Astrocyte of the cerebellum (primary cell): ENCODE measurements at regions not wholly inside any gene's neighbourhood (a gene's known extent, or its start where the extent isn't known, plus 50 kb on each side); places are given as distances from the start of the nearest gene placed in this dataset.

ENCODE experiments used
- DNase-seq: peaks from one replicate; pipeline ENCODE4 v3.0.0-alpha.2; 2011; ENCODE audit warnings: low read depth
- H3K4me3 ChIP-seq: 2 replicates; pipeline ENCODE4 v1.5.1; 2011; ENCODE audit warnings: mild to moderate bottlenecking, low read depth, low read length, moderate library complexity
- CTCF ChIP-seq: IDR thresholded peaks from 2 replicates; pipeline ENCODE4 v1.5.1; 2012; ENCODE audit warnings: low read length, low read depth, moderate library complexity, mild to moderate bottlenecking; ENCODE audit errors: missing control alignments
- in situ Hi-C: cut with HindIII; loops from 2 replicates; pipeline ENCODE4 v1.10.0; 2017; ENCODE audit warnings: low sequenced_read_pairs

- H3K4me3 ChIP-seq, result no peak overlapping the region
- in situ Hi-C loops, result no loop called here
- no peak for DNase-seq
- TF ChIP-seq CTCF, result no peak
Measured at GRCh38 chr1:222256058-222256457, 291.8 kb downstream of the HHIPL2 start.

- no peak for DNase-seq
- no peak overlapping the region for H3K4me3 ChIP-seq
- in situ Hi-C loops, result no loop called here
- no peak for TF ChIP-seq CTCF
Measured at GRCh38 chr1:222252788-222253187, 295.1 kb downstream of the HHIPL2 start.

GRCh38 chr1:222251847-222252246 is 296.1 kb downstream of the HHIPL2 start:
- in situ Hi-C loops, result no loop called here
- no peak for DNase-seq
- no peak for TF ChIP-seq CTCF
- H3K4me3 ChIP-seq, result no peak overlapping the region

GRCh38 chr1:222250376-222250775 is 297.5 kb downstream of the HHIPL2 start:
- no peak for TF ChIP-seq CTCF
- no peak overlapping the region for H3K4me3 ChIP-seq
- in situ Hi-C loops, result no loop called here
- no peak for DNase-seq

- H3K4me3 ChIP-seq, result no peak overlapping the region
- in situ Hi-C loops, result no loop called here
- no peak for TF ChIP-seq CTCF
- DNase-seq, result no peak
Measured at GRCh38 chr1:222247811-222248310, 300.0 kb downstream of the HHIPL2 start.

GRCh38 chr1:222247081-222247480 is 300.8 kb downstream of the HHIPL2 start:
- in situ Hi-C loops, result no loop called here
- TF ChIP-seq CTCF, result no peak
- H3K4me3 ChIP-seq, result no peak overlapping the region
- no peak for DNase-seq

GRCh38 chr1:222243902-222244301 is 304.0 kb downstream of the HHIPL2 start:
- no peak overlapping the region for H3K4me3 ChIP-seq
- in situ Hi-C loops, result no loop called here
- TF ChIP-seq CTCF, result no peak
- DNase-seq, result no peak
